Naive thymus-derived CD4-positive, alpha-beta T cell (primary cell): ENCODE measurements at regions not wholly inside any gene's neighbourhood (a gene's known extent, or its start where the extent isn't known, plus 50 kb on each side); places are given as distances from the start of the nearest gene placed in this dataset.
"Not testable (repeated sequence)": the region's sequence is repeated elsewhere in the genome, so short reads cannot be mapped to it uniquely, and the experiment has no call there.

ENCODE experiments used
- ATAC-seq: fragments of 150-1000 bp; cut with Tn5 transposase; 2 replicates; pipeline ENCODE4 v1.10.0; 2021; ENCODE audit warnings: mild to moderate bottlenecking, moderate library complexity
- CTCF ChIA-PET: fragments of 350-600 bp; sonication (Branson Sonifier 250); formaldehyde crosslinking; loops from one replicate; lab custom pipeline; 2021; ENCODE audit warnings: antibody characterized with exemption; lab: Charles Lee
- POLR2A ChIA-PET: fragments of 350-600 bp; sonication (Branson Sonifier 250); formaldehyde crosslinking; loops from one replicate; lab custom pipeline; 2021; ENCODE audit warnings: antibody characterized with exemption, inconsistent platforms; lab: Charles Lee
- DNase-seq, 9 donors: peaks; one replicate each; pipeline versions ENCODE4 v3.0.0 to v3.0.0-alpha.2; 2020 to 2022; ENCODE audit warnings: mixed read lengths in 1 of 9
- H3K27ac ChIP-seq: one replicate; pipeline ENCODE4 v1.7.0; 2013; ENCODE audit warnings: mild to moderate bottlenecking, low read depth, low read length, moderate library complexity
- H3K27me3 ChIP-seq, 2 donors: one replicate each; pipeline ENCODE4 v1.7.0; 2013; ENCODE audit warnings: low read length in 2 of 2, mild to moderate bottlenecking in 2 of 2, moderate library complexity in 2 of 2; ENCODE audit not compliant: control insufficient read depth in 2 of 2, insufficient read depth in 2 of 2
- H3K36me3 ChIP-seq, 3 experiments: 1 replicate in 2 of 3; 2 replicates in 1 of 3; pipeline ENCODE4 v1.7.0; 2013; ENCODE audit warnings: low read length in 3 of 3, mild to moderate bottlenecking in 3 of 3, moderate library complexity in 1 of 3; ENCODE audit not compliant: insufficient read depth in 3 of 3, control insufficient read depth in 2 of 3
- H3K4me1 ChIP-seq, 2 donors: one replicate each; pipeline ENCODE4 v1.7.0; 2013; ENCODE audit warnings: low read length in 2 of 2, mild to moderate bottlenecking in 2 of 2, moderate library complexity in 1 of 2; ENCODE audit not compliant: control insufficient read depth in 2 of 2, insufficient read depth in 2 of 2
- H3K4me3 ChIP-seq: 2 replicates; pipeline ENCODE4 v1.7.0; 2013; ENCODE audit warnings: mild to moderate bottlenecking, low read length
- H3K9me3 ChIP-seq, 3 experiments: 1 replicate in 2 of 3; 2 replicates in 1 of 3; pipeline ENCODE4 v1.7.0; 2013; ENCODE audit warnings: low read length in 3 of 3; ENCODE audit not compliant: control insufficient read depth in 2 of 3
- H3K27ac Mint-ChIP-seq, 9 donors: one replicate each; pipeline ENCODE4 v1.8.0; 2020 to 2022; ENCODE audit warnings: mixed read lengths in 9 of 9, mild to moderate bottlenecking in 8 of 9, moderate library complexity in 5 of 9, inconsistent platforms in 2 of 9
- H3K27me3 Mint-ChIP-seq, 5 donors: one replicate each; pipeline ENCODE4 v1.8.0; 2021 to 2022; ENCODE audit warnings: mixed read lengths in 5 of 5, mild to moderate bottlenecking in 1 of 5
- H3K36me3 Mint-ChIP-seq, 5 donors: one replicate each; pipeline ENCODE4 v1.8.0; 2020 to 2022; ENCODE audit warnings: mixed read lengths in 5 of 5, mild to moderate bottlenecking in 3 of 5, inconsistent platforms in 1 of 5
- H3K4me1 Mint-ChIP-seq, 7 donors: one replicate each; pipeline ENCODE4 v1.8.0; 2020 to 2022; ENCODE audit warnings: mixed read lengths in 7 of 7, mild to moderate bottlenecking in 3 of 7, inconsistent platforms in 1 of 7
- H3K4me3 Mint-ChIP-seq, 10 donors: one replicate each; pipeline ENCODE4 v1.8.0; 2020 to 2022; ENCODE audit warnings: mild to moderate bottlenecking in 10 of 10, mixed read lengths in 10 of 10, moderate library complexity in 6 of 10, inconsistent platforms in 2 of 10
- H3K9me3 Mint-ChIP-seq, 11 donors: one replicate each; pipeline ENCODE4 v1.8.0; 2020 to 2022; ENCODE audit warnings: mixed read lengths in 11 of 11, mild to moderate bottlenecking in 4 of 11, inconsistent platforms in 1 of 11, moderate library complexity in 1 of 11
- intact Hi-C, 2 donors: fragments of 100-400 bp; cut with micrococcal nuclease; formaldehyde crosslinking; loops; one replicate each; pipeline ENCODE4 v1.15.1; 2023

DNA sequence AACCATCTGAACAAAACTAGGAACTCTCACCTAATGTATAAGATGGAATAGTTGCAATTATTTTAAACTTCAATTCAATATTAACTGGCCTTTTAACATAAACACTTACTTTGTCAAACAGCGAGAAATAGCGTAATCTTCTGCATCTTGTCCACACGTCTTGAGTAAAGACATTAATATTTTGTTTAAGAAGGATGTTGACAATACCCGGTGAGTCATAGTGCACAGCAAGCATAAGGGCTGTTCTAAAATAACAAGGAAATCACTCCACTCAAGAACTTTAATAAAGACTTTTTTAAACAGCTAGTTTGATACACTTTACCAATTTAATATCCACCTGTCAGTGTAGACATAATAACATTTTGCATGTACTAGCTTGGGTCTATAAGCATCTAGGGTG, 311.1 kb downstream of the TUBA3C start:
- H3K9me3 ChIP-seq, H3K36me3 Mint-ChIP-seq, H3K27ac ChIP-seq, H3K27ac Mint-ChIP-seq, H3K4me3 ChIP-seq, H3K4me1 ChIP-seq, H3K27me3 ChIP-seq, DNase-seq, CTCF ChIA-PET, H3K4me1 Mint-ChIP-seq, H3K9me3 Mint-ChIP-seq, H3K4me3 Mint-ChIP-seq, intact Hi-C loops, POLR2A ChIA-PET, ATAC-seq, H3K36me3 ChIP-seq: not testable (repeated sequence)
- peaks cover 0 to 10% (median 6%) of the 10 kb centered on the region in 5 donors for H3K27me3 Mint-ChIP-seq

DNA sequence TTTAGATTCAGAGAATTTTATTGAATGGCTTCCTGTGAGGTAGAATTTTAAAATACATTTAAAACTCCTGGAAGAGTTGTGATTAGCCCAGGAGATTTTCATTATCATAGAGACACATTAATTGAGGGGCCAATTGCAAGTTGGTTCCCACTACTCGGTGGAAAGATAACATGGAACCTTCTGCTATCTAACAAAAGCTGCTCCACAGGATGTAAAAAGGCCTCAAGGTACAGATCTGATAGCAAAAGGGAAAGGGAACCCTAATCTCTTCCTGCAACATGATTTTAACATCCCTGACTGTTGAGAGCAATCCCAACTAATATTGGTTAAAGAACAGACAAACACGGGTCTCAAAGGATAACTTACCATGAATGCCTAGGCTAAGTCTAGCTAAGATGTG, 312.3 kb downstream of the TUBA3C start:
- H3K4me3 Mint-ChIP-seq, H3K4me1 ChIP-seq, H3K27me3 ChIP-seq, H3K36me3 Mint-ChIP-seq, H3K27me3 Mint-ChIP-seq, H3K9me3 ChIP-seq, H3K27ac ChIP-seq, H3K9me3 Mint-ChIP-seq, POLR2A ChIA-PET, CTCF ChIA-PET, H3K4me3 ChIP-seq, intact Hi-C loops, DNase-seq, H3K4me1 Mint-ChIP-seq, H3K36me3 ChIP-seq, ATAC-seq, H3K27ac Mint-ChIP-seq: not testable (repeated sequence)

DNA sequence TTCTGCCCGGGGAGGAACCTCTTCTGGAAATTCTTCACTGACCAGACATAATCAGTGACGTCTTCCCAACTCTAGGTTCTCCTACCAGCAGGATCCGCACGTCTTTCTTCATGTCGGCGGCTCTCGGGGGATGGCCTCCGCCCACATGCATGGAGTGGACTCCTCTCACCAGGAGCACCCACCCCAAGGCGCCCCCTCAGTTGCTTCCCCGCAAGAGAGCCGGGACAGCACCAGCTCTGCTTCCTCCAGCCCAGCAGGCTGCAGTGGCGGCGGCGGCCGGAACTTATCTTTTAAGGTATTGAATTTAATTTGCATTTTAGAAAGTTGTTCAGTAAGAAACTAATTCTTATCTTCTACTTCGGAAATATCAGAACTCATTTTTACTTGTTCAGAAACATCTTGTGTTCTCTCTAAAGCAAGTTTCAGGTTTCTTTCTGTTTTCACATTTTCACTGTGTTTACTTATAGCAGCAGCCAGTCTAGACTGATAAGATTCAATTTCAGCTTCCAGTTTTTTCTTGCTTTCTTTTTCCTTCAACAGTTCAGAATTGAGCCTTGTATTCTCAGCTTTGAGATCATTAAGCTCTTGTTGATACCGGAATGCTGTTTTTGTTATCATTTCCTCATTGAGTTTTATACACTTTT, 343.5 kb downstream of the TUBA3C start:
- H3K4me1 Mint-ChIP-seq, DNase-seq, POLR2A ChIA-PET, H3K4me3 Mint-ChIP-seq, H3K36me3 Mint-ChIP-seq, H3K4me3 ChIP-seq, ATAC-seq, intact Hi-C loops, H3K27me3 ChIP-seq, H3K9me3 ChIP-seq, H3K4me1 ChIP-seq, H3K27ac ChIP-seq, H3K27ac Mint-ChIP-seq, H3K36me3 ChIP-seq, CTCF ChIA-PET, H3K27me3 Mint-ChIP-seq: not testable (repeated sequence)
- peaks cover 0 to 20% (median 3%) of the 10 kb centered on the region in 11 donors for H3K9me3 Mint-ChIP-seq

DNA sequence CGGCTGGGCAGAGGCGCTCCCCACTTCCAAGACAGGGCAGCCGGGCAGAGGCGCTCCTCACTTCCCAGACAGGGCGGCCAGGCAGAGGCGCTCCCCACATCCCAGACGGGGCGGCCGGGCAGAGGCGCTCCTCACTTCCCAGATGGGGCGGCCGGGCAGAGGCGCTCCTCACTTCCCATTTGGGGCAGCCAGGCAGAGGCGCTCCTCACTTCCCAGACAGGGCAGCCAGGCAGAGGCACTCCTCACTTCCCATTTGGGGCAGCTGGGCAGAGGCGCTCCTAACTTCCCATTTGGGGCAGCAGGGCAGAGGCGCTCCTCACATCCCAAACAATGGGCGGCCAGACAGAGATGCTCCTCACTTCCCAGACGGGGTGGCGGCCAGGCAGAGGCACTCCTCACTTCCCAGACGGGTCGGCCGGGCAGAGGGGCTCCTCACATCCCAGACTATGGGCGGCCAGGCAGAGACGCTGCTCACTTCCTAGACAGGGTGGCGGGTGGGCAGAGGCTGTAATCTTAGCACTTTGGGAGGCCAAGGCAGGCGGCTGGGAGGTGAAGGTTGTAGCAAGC, 344.4 kb downstream of the TUBA3C start:
- ATAC-seq, H3K4me3 ChIP-seq, H3K4me1 Mint-ChIP-seq, POLR2A ChIA-PET, CTCF ChIA-PET, H3K36me3 Mint-ChIP-seq, H3K27me3 ChIP-seq, H3K27me3 Mint-ChIP-seq, H3K9me3 ChIP-seq, H3K27ac Mint-ChIP-seq, DNase-seq, H3K4me1 ChIP-seq, H3K27ac ChIP-seq, H3K4me3 Mint-ChIP-seq, H3K36me3 ChIP-seq, intact Hi-C loops: not testable (repeated sequence)
- peaks cover 0 to 20% (median 3%) of the 10 kb centered on the region in 11 donors for H3K9me3 Mint-ChIP-seq

DNA sequence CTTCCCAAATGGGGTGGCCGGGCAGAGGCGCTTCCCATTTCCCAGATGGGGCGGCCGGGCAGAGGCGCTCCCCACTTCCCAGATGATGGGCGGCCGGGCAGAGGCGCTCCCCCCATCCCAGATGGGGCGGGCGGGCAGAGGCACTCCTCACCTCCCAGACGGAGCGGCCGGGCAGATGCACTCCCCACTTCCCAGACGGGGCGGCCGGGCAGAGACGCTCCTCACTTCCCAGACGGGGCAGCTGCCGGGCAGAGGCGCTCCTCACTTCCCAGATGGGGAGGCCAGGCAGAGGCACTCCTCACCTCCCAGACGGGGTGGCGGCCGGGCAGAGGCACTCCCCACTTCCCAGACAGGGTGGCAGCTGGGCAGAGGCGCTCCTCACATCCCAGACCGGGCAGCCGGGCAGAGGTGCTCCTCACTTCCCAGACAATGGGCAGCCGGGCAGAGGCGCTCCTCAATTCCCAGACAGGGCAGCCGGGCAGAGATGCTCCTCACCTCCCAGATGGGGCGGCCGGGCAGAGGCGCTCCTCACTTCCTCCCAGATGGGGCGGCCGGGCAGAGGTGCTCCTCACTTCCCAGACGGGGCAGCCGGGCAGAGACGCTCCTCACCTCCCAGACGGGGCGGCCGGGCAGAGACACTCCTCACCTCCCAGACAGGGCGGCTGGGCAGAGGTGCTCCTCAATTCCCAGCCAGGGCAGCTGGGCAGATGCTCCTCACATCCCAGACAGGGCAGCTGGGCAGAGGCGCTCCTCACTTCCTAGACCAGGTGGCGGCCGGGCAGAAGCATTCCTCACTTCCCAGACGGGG, 345.0 kb downstream of the TUBA3C start:
- H3K27ac Mint-ChIP-seq, H3K36me3 ChIP-seq, CTCF ChIA-PET, intact Hi-C loops, POLR2A ChIA-PET, H3K4me3 ChIP-seq, H3K36me3 Mint-ChIP-seq, DNase-seq, ATAC-seq, H3K4me1 Mint-ChIP-seq, H3K27ac ChIP-seq, H3K4me1 ChIP-seq, H3K4me3 Mint-ChIP-seq, H3K27me3 ChIP-seq, H3K27me3 Mint-ChIP-seq, H3K9me3 ChIP-seq: not testable (repeated sequence)
- H3K9me3 Mint-ChIP-seq: peaks cover 0 to 20% (median 3%) of the 10 kb centered on the region in 11 donors

DNA sequence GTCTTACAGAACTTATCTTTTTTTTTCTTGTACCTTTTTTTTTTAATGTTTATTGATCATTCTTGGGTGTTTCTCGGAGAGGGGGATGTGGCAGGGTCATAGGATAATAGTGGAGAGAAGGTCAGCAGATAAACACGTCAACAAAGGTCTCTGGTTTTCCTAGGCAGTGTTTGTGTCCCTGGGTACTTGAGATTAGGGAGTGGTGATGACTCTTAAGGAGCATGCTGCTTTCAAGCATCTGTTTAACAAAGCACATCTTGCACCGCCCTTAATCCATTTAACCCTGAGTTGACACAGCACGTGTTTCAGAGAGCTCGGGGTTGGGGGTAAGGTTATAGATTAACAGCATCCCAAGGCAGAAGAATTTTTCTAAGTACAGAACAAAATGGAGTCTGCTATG, 345.9 kb downstream of the TUBA3C start:
- peaks cover 0 to 20% (median 3%) of the 10 kb centered on the region in 11 donors for H3K9me3 Mint-ChIP-seq
- H3K36me3 ChIP-seq, POLR2A ChIA-PET, DNase-seq, H3K9me3 ChIP-seq, H3K27ac ChIP-seq, H3K27me3 Mint-ChIP-seq, H3K4me1 Mint-ChIP-seq, H3K27ac Mint-ChIP-seq, H3K4me1 ChIP-seq, H3K4me3 ChIP-seq, H3K36me3 Mint-ChIP-seq, ATAC-seq, intact Hi-C loops, CTCF ChIA-PET, H3K4me3 Mint-ChIP-seq, H3K27me3 ChIP-seq: not testable (repeated sequence)

DNA sequence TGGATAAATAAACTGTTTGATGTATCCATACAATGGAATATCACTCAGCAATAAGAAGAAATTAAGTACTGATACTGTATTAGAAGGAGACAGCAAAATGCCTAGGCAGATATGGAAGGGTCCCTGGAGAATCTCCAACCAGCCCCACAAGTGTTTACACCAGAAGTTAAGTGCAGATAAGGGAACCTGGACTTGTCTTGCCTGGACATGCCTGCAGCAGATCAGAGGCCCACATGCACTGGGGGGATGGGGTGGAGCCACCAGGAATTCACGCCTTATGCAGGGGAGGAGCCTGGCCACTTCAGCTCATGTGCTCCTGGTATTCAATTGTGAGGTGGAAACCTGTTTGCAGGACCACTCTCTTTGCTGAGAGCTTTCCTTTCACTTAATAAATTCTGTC, 356.9 kb downstream of the TUBA3C start:
- H3K27ac Mint-ChIP-seq, H3K4me3 Mint-ChIP-seq, H3K4me3 ChIP-seq, CTCF ChIA-PET, H3K4me1 ChIP-seq, H3K27me3 ChIP-seq, DNase-seq, H3K9me3 ChIP-seq, H3K9me3 Mint-ChIP-seq, H3K27ac ChIP-seq, ATAC-seq, H3K36me3 Mint-ChIP-seq, POLR2A ChIA-PET, H3K4me1 Mint-ChIP-seq, intact Hi-C loops, H3K36me3 ChIP-seq, H3K27me3 Mint-ChIP-seq: not testable (repeated sequence)
